NCI-H146 treated with DMSO at 0.1 percent for 48 hours (cell line): ENCODE measurements at regions not wholly inside any gene's neighbourhood (a gene's known extent, or its start where the extent isn't known, plus 50 kb on each side); places are given as distances from the start of the nearest gene placed in this dataset.

Source experiments
- DNase-seq: peaks from one replicate; lab custom pipeline; 2025; ENCODE audit not compliant: unreplicated experiment; lab: John Stamatoyannopoulos, UW

DNA sequence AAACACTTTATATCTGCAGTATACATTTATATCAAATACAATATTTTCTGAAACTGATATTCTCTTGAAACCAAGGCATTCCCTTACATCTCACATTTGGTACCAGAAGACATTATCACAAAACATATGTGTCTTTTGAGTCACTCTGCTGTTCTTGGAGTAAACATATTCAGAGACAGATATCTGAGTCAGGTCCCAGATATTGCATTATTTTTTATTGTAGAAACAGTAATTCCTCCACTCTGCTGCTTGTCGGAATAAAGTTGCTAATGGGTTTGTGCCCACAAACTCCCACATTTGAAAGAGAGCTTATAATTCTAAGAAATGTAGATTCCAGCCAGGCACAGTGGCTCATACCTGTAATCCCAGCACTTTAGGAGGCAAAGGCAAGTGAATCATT lies 261.1 kb upstream of the DAPK1 start:
- no peak for DNase-seq

DNA sequence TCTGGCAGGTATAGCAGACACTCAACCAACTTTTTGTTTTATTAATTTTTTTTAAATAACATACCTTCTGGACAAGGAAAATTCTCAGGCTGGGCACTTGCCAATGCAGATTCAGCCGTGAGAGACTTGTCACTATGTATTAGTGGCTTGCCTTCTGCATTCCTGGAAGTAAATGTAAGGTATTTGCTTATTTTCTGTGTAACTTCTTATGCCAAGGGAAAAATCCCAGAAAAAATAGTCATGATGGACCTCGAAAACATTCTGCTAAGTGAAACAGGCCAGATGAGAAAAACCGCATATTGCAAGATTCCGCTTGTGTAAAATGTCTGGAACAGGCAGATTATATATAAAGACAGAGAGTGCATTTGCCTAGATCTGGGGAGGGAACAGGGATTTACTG lies 260.3 kb upstream of the DAPK1 start:
- no peak for DNase-seq

DNA sequence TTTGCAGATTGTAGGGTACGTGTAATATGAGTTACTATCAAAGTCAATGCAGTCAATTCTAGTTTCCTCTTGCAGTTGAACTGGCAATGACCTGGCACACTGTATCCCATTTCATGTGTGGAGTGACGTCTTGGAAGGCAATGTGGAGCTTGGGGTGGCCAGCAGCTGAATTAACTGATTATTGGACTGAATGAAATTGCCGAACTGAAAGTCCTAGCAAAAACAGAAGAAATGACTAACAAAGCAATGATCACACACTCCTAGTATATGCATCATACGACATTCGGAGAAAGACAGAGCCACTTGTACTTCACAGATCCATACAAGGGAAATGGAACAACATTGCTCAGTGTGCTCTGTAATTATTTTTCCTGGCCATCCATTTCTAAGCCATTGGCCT lies 259.1 kb upstream of the DAPK1 start:
- no peak for DNase-seq

DNA sequence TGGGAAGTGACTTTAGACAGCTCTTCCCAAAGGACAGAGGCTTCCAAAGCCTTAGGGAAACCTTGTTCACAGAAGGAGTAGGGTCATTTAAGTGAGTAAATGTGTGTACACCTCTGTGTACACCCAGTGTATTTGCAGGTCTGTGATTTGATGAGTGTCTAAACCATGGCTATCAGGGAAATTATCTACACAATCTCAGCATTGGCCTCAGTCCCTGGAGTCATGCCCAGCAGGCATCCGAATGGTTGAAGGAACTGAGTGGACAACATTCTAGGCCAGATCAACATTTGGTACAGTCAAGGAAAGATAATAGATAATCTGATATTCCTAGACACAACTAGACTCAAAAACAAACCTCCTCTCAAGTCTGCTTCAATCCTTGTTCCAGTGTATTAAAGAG lies 258.4 kb upstream of the DAPK1 start:
- no peak for DNase-seq

DNA sequence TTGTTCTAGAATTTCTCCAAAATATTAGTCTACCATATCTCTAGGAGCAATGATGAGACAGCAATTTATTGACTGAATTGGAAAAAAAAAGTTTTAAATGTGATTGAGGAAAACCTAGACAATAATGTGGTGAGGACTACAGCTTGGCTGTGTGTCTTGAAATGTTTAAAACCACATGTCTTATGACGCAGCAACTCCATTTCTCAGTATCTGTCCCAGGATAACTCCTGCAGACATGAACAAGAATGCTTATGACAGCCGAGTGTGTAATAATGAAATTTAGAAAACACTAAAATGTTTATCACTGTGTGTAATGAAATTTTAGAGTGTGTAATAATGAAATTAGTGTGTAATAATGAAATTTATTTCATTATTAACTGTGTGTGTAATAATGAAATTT lies 254.1 kb upstream of the DAPK1 start:
- no peak for DNase-seq

DNA sequence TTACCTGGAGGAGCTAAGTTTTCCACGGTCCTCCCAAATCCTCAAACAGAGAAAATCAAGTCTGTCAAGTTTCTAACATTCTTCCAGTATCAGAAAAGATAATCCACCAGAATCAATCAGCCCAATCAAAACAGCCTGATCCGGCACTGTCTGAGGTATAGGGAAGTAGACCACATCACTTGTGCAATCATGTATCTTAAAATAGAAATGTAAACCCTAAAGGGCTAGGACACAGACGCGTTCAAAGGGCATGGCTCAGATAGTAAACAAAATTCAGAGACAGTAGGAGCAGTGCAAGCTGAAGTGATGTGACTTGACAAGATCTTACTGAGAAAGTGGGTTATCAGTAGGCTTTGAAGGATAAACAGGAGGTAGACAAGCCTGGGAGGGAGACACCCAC lies 252.4 kb upstream of the DAPK1 start:
- DNase-seq = no peak

DNA sequence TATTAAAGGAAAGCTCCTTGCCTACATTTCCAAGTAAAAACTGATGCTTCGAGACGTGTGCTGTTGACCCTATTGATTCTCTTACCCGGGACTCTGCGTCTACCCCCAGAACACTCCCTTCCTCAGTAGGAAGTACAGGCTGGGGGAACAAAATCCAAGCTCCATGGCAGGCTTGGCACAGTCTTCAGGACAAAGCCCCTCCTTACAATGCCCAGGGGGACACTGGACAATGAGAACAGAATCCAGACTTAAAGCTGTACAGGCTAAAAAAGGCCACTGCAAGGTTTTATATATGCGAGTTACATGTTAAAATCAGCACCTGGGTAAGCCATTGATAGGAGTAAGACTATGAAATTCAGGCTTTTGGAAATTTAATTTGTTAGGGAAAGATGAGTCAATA lies 250.6 kb upstream of the DAPK1 start:
- DNase-seq = no peak

DNA sequence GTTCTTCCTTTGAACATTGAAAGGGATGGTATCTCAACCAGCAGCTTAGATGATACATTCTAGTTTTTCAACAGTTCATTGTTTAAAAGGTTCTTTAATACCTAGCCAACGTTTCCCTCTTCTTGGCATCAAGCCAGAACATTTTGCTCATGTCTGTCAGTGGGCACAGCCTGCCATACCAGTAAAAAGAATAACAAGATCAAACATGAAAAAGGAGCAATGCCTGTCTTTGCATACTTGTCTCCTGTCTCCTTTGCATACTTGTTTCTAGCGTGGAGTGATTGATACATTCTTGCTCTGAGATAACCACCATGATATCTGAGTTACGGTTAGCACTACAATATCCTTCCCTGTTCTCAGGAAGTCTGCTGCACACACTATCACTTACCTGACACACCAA lies 248.6 kb upstream of the DAPK1 start:
- no peak for DNase-seq

DNA sequence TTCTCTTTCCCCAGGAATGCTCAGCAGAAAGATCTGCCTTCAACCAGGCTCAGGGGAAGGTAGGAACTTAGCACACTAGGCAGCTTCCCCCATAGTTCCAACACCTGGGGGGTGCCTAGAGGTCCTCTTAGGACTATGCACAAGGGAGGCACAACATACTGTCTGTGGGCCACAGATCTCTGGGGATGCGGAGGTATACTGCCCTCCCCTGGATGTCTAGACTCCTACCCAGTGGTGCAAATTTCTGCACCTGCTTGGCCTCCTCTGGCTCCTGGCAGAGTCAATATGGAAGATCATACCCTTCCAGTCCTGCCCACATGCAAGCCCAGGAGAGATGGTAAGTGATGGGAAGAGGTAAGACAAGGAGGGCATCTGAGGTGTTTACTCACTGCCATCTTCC lies 247.5 kb upstream of the DAPK1 start:
- DNase-seq = no peak

DNA sequence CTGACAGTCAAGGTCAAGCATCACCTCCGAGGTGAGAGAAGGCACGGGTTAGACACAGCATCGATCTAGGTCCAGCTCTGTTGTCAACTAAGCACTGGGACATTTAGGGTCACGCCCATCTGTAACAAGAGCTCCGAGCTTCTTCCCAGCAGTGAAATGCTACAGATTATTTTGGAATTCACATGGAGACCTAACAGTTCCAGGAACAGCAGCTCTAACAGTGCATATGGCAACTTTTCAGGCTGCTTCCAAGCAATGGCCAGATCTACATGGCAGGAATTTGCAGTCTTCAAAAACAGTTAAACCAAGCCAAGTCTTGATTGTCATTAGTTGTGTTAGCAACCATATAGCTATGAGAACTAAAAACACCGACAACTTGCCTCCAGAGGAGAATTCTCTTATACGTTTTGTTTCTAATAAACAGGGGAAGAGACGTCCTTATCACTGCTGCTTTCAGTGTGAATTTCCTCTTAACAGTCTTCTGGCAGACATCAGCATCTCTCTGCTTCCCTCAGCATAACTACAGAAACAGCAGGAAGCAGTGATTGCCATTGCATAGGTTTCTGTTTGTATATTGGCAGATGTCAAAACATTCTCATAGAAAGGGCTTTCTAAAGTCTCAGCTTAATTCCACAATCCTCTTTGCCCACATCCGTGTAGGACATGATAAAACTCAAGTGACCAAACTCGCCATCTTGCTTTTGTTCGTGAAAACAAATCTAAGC lies 242.1 kb upstream of the DAPK1 start:
- DNase-seq = no peak

DNA sequence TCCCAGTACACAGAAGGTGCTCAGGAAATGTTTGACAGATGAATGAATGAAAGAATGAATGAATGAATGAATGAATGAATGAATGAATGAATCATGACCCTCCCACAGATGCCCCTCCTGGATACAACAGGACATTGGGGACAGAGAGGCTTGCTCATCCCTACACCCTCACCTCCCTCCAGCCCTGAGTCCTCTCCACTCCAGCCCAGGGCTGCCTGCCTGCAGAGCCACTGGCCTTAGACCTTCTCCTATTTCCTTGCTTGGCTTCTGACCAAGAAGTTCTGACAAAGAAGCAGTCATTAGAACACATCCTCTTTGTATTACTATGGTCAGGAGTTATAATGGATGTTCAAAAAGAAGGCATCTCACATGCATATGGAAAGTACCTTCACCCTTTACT lies 240.7 kb upstream of the DAPK1 start:
- no peak for DNase-seq

DNA sequence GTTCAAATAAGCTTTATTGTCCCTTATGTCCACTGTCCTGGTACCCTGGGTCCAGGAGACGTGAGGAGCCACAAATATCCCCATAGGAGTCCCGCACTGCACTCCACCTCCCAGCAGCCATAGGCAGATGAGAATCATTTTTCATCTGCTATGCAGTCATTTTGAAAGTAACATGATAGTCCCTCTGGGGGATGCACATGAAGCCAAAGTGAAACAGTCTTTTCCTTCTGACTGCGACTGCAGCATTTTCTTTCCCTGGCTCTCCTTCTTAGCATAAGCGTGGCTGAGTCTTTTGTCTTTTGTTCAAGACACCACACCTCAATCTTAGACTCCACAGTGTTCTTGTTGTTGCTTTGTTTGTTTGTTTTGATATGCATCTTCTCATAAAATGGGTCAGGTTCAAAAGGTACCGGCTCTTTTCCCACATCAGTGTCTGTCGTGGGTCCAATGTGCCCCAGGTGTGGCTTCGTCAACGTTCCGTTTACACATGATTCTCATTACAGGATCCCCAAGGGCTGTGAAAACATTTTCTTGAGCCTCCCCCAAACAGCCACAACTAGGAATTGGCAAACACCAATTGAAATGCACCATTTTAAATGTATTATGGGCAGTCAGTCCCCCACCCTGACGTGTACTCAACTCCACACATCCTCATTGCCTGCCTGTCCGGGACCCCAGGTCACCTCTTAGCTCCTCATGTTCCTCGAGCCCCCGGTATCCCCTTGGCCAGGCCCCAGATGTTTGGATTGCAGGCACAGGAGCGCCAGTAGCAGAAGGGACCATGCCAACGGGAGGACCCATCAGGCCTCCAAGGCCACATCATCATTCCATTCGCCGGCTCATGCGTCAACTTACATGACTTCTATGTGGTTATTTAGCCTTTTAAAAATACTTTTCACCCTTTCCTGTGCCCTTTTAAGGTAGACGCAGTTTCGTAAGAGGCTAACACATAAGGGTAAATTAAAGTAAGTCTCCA lies 237.8 kb upstream of the DAPK1 start:
- no peak for DNase-seq

DNA sequence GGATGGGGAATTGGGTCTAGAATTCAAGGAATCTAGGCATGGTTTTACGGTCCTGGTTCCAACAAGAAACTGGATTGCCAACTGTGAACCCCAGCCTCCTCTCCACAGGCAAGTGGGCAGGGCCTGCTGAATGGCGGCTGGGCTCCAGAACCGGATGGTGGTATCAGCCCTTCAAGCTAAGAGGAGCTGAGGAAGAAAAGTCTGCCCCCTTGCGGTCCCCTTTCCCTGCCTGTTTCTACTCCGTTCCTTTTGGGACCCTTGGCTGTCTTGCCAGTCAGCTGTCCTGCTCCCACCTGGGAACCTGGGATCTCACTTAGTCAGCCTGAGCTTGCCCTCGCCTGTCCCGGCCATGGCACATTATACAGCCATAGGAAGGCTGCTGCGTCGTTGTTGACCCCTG lies 234.4 kb upstream of the DAPK1 start:
- no peak for DNase-seq

DNA sequence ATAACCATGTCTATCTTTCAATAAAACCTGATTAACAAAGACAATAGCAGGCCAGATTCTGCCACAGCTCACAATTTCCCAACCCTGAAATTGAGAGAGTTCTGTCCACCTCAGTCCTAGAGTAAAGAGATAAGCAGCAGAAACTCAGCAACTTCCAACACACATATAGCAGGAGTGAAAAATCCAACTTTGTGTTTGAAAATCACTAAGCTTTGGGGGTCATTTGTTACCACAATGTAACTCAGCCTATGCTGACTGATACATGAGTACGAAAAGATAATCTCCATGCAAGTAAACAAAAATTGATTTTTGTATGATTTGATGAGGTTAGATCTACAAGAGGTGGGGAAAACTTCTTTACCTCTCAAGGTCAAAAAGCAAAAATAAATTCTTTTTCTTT lies 231.0 kb upstream of the DAPK1 start:
- DNase-seq = no peak

DNA sequence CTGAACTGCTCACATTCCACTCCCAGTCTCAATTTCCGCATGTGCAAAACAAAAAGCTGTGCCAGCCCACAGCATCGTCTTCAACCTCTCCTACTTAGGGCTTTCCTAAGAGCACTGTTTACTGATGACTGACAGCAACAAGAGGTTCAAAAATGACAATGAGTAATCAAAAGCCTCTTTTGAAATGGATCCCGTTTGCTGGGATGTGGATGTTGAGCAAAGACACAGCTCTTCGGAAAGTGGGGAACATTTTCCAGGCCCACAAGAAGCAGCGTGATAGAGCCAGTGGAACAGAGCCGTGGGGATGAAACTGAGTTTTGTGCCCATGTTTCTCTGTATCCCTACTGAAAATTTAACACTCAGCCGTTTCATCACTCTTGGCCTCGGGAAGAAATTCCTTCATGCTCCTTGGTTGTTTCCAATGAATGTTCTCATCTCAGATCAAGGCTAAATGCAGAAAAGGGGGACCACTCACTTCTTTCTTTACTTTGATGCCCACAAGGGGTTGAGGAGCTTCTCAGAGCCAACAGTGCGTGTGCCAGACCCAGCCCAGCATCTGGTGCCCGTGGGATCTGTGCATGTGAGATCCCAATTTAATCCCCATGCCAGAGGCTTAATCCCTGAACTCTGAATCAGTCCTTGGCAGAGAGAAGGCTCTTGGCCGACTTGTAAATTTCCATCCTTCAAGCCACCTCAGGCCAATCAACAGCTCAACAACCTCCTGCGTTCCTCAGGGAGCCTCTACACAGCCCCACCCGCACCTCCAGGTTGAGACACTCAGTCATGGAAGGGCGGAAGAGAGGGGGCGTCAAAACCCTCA lies 230.2 kb upstream of the DAPK1 start:
- no peak for DNase-seq

DNA sequence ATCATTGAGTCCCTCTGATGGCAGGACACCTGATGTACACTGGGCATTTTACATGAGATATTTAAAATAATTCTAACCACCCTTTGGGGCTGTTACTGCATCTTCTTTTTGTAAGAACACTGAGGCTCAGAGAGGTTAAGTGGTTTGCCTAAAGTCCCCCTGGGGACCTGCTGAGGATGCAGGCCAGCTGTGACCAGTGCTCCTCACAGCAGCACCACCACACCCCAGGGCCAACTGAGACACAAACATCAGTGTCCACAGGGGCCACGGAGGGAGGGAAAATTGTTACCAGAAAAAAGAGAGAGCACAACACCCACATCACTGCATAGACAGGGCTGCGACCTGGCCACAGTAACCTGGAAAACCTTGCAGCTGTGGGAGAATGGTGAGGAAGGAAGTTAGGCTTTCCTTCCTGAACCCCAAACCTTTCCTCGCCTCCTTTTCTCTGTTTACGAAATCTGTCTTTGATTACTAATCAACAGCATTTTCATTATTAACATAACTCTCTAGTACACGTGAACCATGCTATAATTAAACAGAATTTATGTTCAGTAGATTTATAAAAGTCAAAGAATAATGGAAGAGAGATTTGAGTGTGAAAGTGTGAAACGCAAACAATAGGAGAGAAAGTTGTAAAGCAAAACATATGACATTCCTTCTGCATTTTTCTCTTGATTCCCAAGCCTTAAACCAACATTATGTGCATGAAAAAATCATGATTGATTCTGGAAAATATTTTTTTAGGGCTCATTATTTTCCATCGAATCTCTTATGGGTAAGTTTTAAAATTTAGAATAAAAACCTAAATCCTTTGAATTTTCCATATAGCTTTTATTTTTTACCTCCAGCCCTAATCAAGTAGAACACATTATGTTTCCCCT lies 228.1 kb upstream of the DAPK1 start:
- DNase-seq = no peak

DNA sequence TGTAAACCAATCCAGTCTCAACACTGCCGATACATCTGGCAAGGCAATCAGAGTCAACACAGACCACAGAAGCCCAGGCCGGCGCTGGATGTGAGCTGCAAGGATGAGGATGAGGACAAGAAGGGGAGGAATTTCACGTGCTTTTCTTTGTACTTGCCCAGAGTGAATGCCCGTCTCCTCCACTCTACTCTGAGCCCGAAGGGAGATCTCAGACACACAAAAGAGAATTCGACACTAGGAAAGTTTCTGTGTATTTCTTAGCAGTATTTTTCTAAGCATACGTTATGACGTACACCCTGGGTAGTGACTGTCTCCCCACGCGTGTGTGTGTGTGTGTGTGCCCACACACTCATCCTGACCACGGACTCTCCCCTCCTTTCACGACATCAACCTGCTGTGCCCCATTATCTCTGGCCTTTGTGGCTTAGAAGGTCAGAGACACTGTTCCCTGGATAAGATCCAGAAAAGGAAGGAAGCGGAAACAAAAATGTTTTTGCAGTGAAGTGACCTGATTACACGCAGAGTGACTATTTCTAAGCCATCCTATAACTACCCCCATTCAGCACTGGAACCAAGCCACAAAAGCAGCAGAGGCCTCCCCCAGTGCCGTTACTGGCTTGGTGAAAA lies 227.3 kb upstream of the DAPK1 start:
- no peak for DNase-seq

DNA sequence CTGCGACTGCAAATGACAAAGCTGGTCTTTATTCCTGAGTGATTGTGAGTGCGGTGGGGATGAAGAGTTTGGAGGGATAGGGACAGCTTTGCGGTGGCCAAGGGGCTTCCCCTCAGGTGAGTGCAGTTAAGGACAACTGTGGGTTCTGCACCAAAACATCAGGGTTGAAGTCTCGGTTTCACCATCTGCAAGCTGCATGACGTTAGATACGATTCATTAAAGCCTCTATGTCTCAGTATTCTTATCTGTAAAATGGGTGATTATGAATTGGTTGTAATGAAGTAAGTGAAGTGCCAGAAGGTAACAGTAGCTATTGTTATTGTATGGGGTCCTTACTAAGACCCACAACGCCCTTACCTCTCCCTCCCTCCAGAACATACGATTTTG lies 226.8 kb upstream of the DAPK1 start:
- no peak for DNase-seq

DNA sequence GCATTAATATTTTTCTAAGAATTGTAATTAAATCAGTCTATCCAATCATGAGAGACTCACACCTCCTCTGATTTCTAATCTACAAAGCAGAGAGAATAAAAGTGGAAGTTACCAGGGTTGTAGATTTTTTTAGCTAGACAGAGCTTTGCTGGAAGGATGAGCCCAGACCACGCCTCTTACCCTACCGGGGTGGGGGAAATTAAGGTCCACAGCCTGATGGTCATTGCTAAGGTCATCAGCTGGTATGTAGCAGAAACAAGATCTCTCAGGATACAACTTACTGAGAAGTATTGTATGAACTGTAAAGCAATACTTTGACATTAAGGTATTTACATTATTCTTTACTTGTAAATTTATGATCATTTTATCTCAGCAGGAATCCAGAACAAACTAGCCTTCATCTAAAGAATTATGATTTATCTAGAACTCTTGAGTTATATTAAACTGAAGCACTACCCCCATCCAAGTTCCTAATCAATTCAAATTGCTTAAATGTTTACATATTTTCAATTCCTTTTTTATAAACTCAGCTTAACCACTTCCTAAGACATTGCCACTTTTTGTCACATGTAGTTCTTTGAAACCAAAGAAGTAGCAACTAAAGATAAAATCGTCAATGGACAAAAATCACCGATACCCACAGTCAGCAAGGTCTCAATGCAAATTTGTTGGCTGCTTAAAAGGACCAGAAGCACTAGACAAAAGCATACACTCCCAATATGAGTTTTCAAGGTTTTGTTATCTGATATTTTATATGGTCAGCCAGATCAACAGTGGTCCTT lies 225.8 kb upstream of the DAPK1 start:
- DNase-seq = no peak
